ENCODE measurements at regions not wholly inside any gene's neighbourhood (a gene's known extent, or its start where the extent isn't known, plus 50 kb on each side); places are given as distances from the start of the nearest gene placed in this dataset.

DNA sequence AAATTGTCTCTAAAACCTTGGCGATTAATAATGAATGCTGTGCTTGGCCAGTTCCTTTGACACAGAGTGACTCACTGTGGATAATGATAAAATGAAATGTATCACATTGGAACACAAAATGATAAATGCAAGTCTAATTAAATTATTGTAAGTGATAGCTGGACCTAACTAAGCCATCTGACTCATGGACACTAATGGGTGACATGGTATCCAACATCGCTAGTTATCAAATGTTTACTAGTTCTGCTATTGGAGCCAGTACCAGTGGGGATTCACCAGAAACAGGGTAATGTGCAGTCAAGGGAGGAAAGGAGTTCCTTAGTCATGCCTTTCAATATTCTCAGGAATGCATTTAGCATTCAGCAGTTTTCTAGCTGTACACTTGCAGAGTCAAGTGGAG is 736.3 kb upstream of the ACVR2A start:
- no peak overlapping the region for H3K27ac ChIP-seq
- no peaks in the 10 kb centered on the region for H3K36me3 ChIP-seq
- no peaks in the 10 kb centered on the region for H3K27me3 ChIP-seq
- H3K4me1 ChIP-seq: no peaks in the 10 kb centered on the region
- no peak for DNase-seq
- intact Hi-C loops (cut with DNase I): no loop called here
- no peaks in the 10 kb centered on the region for H3K9me3 ChIP-seq
- 92 to 96% methylated on average over 2 of the region's 2 CpGs for WGBS, 2 donors
- TF ChIP-seq POLR2A (IDR thresholded peaks at IDR 0.05) (no peak), POLR2AphosphoS5 (IDR thresholded peaks at IDR 0.05) (no peak), CTCF (IDR thresholded peaks at IDR 0.05) (no peak), EP300 (IDR thresholded peaks at IDR 0.05) (no peak)
- H3K4me3 ChIP-seq: no peak overlapping the region

- no peak for DNase-seq
- H3K4me3 ChIP-seq: no peak overlapping the region
- H3K9me3 ChIP-seq: no peaks in the 10 kb centered on the region
- peaks cover 0 to 12% (median 10%) of the 10 kb centered on the region in 4 donors for H3K4me1 ChIP-seq
- no peak for TF ChIP-seq POLR2AphosphoS5 (IDR thresholded peaks at IDR 0.05)
- no peak for TF ChIP-seq EP300 (IDR thresholded peaks at IDR 0.05)
- TF ChIP-seq CTCF (IDR thresholded peaks at IDR 0.05): no peak
- TF ChIP-seq POLR2A (IDR thresholded peaks at IDR 0.05): no peak
- H3K36me3 ChIP-seq: no peaks in the 10 kb centered on the region
- intact Hi-C loops (cut with DNase I): no loop called here
- no peaks in the 10 kb centered on the region for H3K27me3 ChIP-seq
- WGBS, 2 donors: 84 to 86% methylated on average over 5 of the region's 5 CpGs
- no peak overlapping the region for H3K27ac ChIP-seq
Observed at GRCh38 chr2:147101941-147102790, 742.7 kb upstream of the ACVR2A start.

GRCh38 chr2:147100406-147101035 is 744.3 kb upstream of the ACVR2A start:
- Histone ChIP-seq H3K9me3 (no peaks in the 10 kb centered on the region), H3K36me3 (no peaks in the 10 kb centered on the region), H3K27ac (peak overlapping the region in 2 of 4 donors; percentile 2 to 30), H3K27me3 (no peaks in the 10 kb centered on the region), H3K4me3 (no peak overlapping the region), H3K4me1 (peaks cover 0 to 12% (median 10%) of the 10 kb centered on the region in 4 donors)
- TF ChIP-seq EP300 (IDR thresholded peaks at IDR 0.05): no peak
- TF ChIP-seq POLR2AphosphoS5 (IDR thresholded peaks at IDR 0.05): peak in 2 of 4 donors; percentile 44 to 58
- no peak for DNase-seq
- intact Hi-C loops (cut with DNase I): no loop called here

GRCh38 chr2:147099845-147100244 is 745.0 kb upstream of the ACVR2A start:
- intact Hi-C loops (cut with DNase I): no loop called here
- peak overlapping the region in 1 of 4 donors; percentile 30 for H3K27ac ChIP-seq
- H3K36me3 ChIP-seq: no peaks in the 10 kb centered on the region
- H3K4me3 ChIP-seq: no peak overlapping the region
- DNase-seq: no peak
- no peaks in the 10 kb centered on the region for H3K27me3 ChIP-seq
- TF ChIP-seq CTCF (IDR thresholded peaks at IDR 0.05): no peak
- TF ChIP-seq POLR2A (IDR thresholded peaks at IDR 0.05): no peak
- TF ChIP-seq EP300 (IDR thresholded peaks at IDR 0.05): no peak
- TF ChIP-seq POLR2AphosphoS5 (IDR thresholded peaks at IDR 0.05): no peak
- no peaks in the 10 kb centered on the region for H3K9me3 ChIP-seq
- H3K4me1 ChIP-seq: peaks cover 0 to 12% (median 10%) of the 10 kb centered on the region in 4 donors
- 93% methylated on average over 2 of the region's 2 CpGs for WGBS, 2 donors

- H3K27ac ChIP-seq: no peak overlapping the region
- DNase-seq: no peak
- H3K9me3 ChIP-seq: no peaks in the 10 kb centered on the region
- peaks cover 0 to 12% (median 10%) of the 10 kb centered on the region in 4 donors for H3K4me1 ChIP-seq
- H3K4me3 ChIP-seq: no peak overlapping the region
- no peaks in the 10 kb centered on the region for H3K27me3 ChIP-seq
- no peaks in the 10 kb centered on the region for H3K36me3 ChIP-seq
- intact Hi-C loops (cut with DNase I): no loop called here
- TF ChIP-seq EP300 (IDR thresholded peaks at IDR 0.05) (no peak), POLR2A (IDR thresholded peaks at IDR 0.05) (no peak), CTCF (IDR thresholded peaks at IDR 0.05) (no peak), POLR2AphosphoS5 (IDR thresholded peaks at IDR 0.05) (no peak)
- WGBS, 2 donors: 81 to 90% methylated on average over 1 of the region's 1 CpG
Observed at GRCh38 chr2:147098940-147099339, 745.9 kb upstream of the ACVR2A start.

All from sigmoid colon (tissue), 6 donors.